ENCODE measurements at regions not wholly inside any gene's neighbourhood (a gene's known extent, or its start where the extent isn't known, plus 50 kb on each side); places are given as distances from the start of the nearest gene placed in this dataset.

DNA sequence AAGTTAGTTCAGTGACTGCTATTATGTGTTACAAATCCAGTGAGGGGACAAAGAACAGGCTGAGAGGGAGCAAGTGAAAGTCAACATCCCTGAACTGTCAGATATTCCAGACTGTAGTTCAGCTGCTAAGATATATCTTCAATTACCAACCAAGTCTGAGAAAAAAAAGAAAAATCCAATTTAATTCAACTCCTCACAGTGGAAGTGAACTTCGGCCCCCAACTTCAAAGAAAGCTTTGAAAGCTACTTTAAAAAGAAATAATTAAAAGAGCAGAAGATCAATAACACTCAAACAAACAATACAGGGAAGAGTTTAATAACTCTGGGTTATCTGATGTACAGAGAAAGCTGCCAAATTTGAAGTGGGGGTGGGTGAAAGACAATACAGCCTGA lies 174.0 kb downstream of the SERPINI1 start:
- no peak for TF ChIP-seq POLR2AphosphoS5 (IDR thresholded peaks at IDR 0.05; ENCODE audit: borderline replicate concordance, low read depth, low read length)
- TF ChIP-seq EZH2 (IDR thresholded peaks at IDR 0.05), result no peak
- TF ChIP-seq FOXP2 (optimal IDR thresholded peaks at IDR 0.05; ENCODE audit: control extremely low read depth, extremely low read length, insufficient read depth), result no peak
